ENCODE measurements at regions not wholly inside any gene's neighbourhood (a gene's known extent, or its start where the extent isn't known, plus 50 kb on each side); places are given as distances from the start of the nearest gene placed in this dataset.
"Not testable (repeated sequence)": the region's sequence is repeated elsewhere in the genome, so short reads cannot be mapped to it uniquely, and the experiment has no call there.

GRCh38 chr13:50467156-50468110, 376.1 kb downstream of the DLEU7 start:
- no peaks in the 10 kb centered on the region for H3K4me1 ChIP-seq (replicated peaks)
- DNase-seq (ENCODE audit: low read depth in 1 of 2, low spot score in 2 of 2): no peak
- no peaks in the 10 kb centered on the region for H3K36me3 ChIP-seq
- H3K27ac ChIP-seq: no peak overlapping the region
- H3K4me3 ChIP-seq: no peak overlapping the region
- H3K27me3 ChIP-seq (replicated peaks): no peaks in the 10 kb centered on the region
- H3K9me3 ChIP-seq (replicated peaks): no peaks in the 10 kb centered on the region

GRCh38 chr13:50468849-50469669, 374.4 kb downstream of the DLEU7 start:
- DNase-seq (ENCODE audit: low read depth in 1 of 2, low spot score in 2 of 2): no peak
- no peaks in the 10 kb centered on the region for H3K4me1 ChIP-seq (replicated peaks)
- no peak overlapping the region for H3K4me3 ChIP-seq
- H3K27me3 ChIP-seq (replicated peaks): no peaks in the 10 kb centered on the region
- H3K36me3 ChIP-seq: no peaks in the 10 kb centered on the region
- no peaks in the 10 kb centered on the region for H3K9me3 ChIP-seq (replicated peaks)
- no peak overlapping the region for H3K27ac ChIP-seq

GRCh38 chr13:50473050-50473449, 370.4 kb downstream of the DLEU7 start:
- H3K36me3 ChIP-seq; H3K4me3 ChIP-seq; H3K27me3 ChIP-seq (replicated peaks); H3K9me3 ChIP-seq (replicated peaks); DNase-seq (ENCODE audit: low read depth in 1 of 2, low spot score in 2 of 2); H3K4me1 ChIP-seq (replicated peaks); H3K27ac ChIP-seq: not testable (repeated sequence)

GRCh38 chr13:50474088-50474662, 369.3 kb downstream of the DLEU7 start:
- H3K4me3 ChIP-seq: no peak overlapping the region
- no peak for DNase-seq (ENCODE audit: low read depth in 1 of 2, low spot score in 2 of 2)
- no peaks in the 10 kb centered on the region for H3K36me3 ChIP-seq
- no peaks in the 10 kb centered on the region for H3K4me1 ChIP-seq (replicated peaks)
- no peak overlapping the region for H3K27ac ChIP-seq
- H3K27me3 ChIP-seq (replicated peaks): no peaks in the 10 kb centered on the region
- no peaks in the 10 kb centered on the region for H3K9me3 ChIP-seq (replicated peaks)

- Histone ChIP-seq H3K9me3 (replicated peaks) (no peaks in the 10 kb centered on the region), H3K4me1 (replicated peaks) (no peaks in the 10 kb centered on the region), H3K4me3 (no peak overlapping the region), H3K27me3 (replicated peaks) (no peaks in the 10 kb centered on the region), H3K27ac (no peak overlapping the region), H3K36me3 (no peaks in the 10 kb centered on the region)
- DNase-seq (ENCODE audit: low read depth in 1 of 2, low spot score in 2 of 2): no peak
These were observed 366.8 kb downstream of the DLEU7 start for GRCh38 chr13:50476577-50477285.

- no peaks in the 10 kb centered on the region for H3K27me3 ChIP-seq (replicated peaks)
- H3K36me3 ChIP-seq: no peaks in the 10 kb centered on the region
- no peak for DNase-seq (ENCODE audit: low read depth in 1 of 2, low spot score in 2 of 2)
- H3K4me3 ChIP-seq: no peak overlapping the region
- H3K27ac ChIP-seq: no peak overlapping the region
- no peaks in the 10 kb centered on the region for H3K9me3 ChIP-seq (replicated peaks)
- H3K4me1 ChIP-seq (replicated peaks): no peaks in the 10 kb centered on the region
These were observed 361.6 kb downstream of the DLEU7 start for GRCh38 chr13:50481936-50482335.

GRCh38 chr13:50483416-50483815, 360.1 kb downstream of the DLEU7 start:
- H3K27ac ChIP-seq: no peak overlapping the region
- no peaks in the 10 kb centered on the region for H3K27me3 ChIP-seq (replicated peaks)
- no peaks in the 10 kb centered on the region for H3K4me1 ChIP-seq (replicated peaks)
- no peaks in the 10 kb centered on the region for H3K9me3 ChIP-seq (replicated peaks)
- no peaks in the 10 kb centered on the region for H3K36me3 ChIP-seq
- no peak for DNase-seq (ENCODE audit: low read depth in 1 of 2, low spot score in 2 of 2)
- H3K4me3 ChIP-seq: no peak overlapping the region

- Histone ChIP-seq H3K27me3 (replicated peaks) (no peaks in the 10 kb centered on the region), H3K4me1 (replicated peaks) (no peaks in the 10 kb centered on the region), H3K36me3 (no peaks in the 10 kb centered on the region), H3K9me3 (replicated peaks) (no peaks in the 10 kb centered on the region), H3K27ac (no peak overlapping the region), H3K4me3 (no peak overlapping the region)
- no peak for DNase-seq (ENCODE audit: low read depth in 1 of 2, low spot score in 2 of 2)
These were observed 358.9 kb downstream of the DLEU7 start for GRCh38 chr13:50484472-50485113.

GRCh38 chr13:50485979-50486935, 357.2 kb downstream of the DLEU7 start:
- DNase-seq (ENCODE audit: low read depth in 1 of 2, low spot score in 2 of 2): no peak
- Histone ChIP-seq H3K4me3 (no peak overlapping the region), H3K9me3 (replicated peaks) (no peaks in the 10 kb centered on the region), H3K27ac (no peak overlapping the region), H3K36me3 (no peaks in the 10 kb centered on the region), H3K4me1 (replicated peaks) (no peaks in the 10 kb centered on the region), H3K27me3 (replicated peaks) (no peaks in the 10 kb centered on the region)

GRCh38 chr13:50493683-50494082, 349.8 kb downstream of the DLEU7 start:
- DNase-seq (ENCODE audit: low read depth in 1 of 2, low spot score in 2 of 2): no peak
- Histone ChIP-seq H3K36me3 (no peaks in the 10 kb centered on the region), H3K9me3 (replicated peaks) (no peaks in the 10 kb centered on the region), H3K27me3 (replicated peaks) (no peaks in the 10 kb centered on the region), H3K4me1 (replicated peaks) (no peaks in the 10 kb centered on the region), H3K4me3 (no peak overlapping the region), H3K27ac (no peak overlapping the region)

- Histone ChIP-seq H3K27me3 (replicated peaks) (no peaks in the 10 kb centered on the region), H3K36me3 (no peaks in the 10 kb centered on the region), H3K4me1 (replicated peaks) (no peaks in the 10 kb centered on the region), H3K4me3 (no peak overlapping the region), H3K27ac (no peak overlapping the region), H3K9me3 (replicated peaks) (no peaks in the 10 kb centered on the region)
- no peak for DNase-seq (ENCODE audit: low read depth in 1 of 2, low spot score in 2 of 2)
These were observed 349.4 kb downstream of the DLEU7 start for GRCh38 chr13:50494138-50494537.

GRCh38 chr13:50503212-50503611, 340.3 kb downstream of the DLEU7 start:
- not testable (repeated sequence) for H3K36me3 ChIP-seq; H3K27me3 ChIP-seq (replicated peaks); DNase-seq (ENCODE audit: low read depth in 1 of 2, low spot score in 2 of 2); H3K9me3 ChIP-seq (replicated peaks); H3K4me3 ChIP-seq; H3K4me1 ChIP-seq (replicated peaks); H3K27ac ChIP-seq

Data from SJSA1 (cell line).